ENCODE measurements at regions not wholly inside any gene's neighbourhood (a gene's known extent, or its start where the extent isn't known, plus 50 kb on each side); places are given as distances from the start of the nearest gene placed in this dataset.

DNA sequence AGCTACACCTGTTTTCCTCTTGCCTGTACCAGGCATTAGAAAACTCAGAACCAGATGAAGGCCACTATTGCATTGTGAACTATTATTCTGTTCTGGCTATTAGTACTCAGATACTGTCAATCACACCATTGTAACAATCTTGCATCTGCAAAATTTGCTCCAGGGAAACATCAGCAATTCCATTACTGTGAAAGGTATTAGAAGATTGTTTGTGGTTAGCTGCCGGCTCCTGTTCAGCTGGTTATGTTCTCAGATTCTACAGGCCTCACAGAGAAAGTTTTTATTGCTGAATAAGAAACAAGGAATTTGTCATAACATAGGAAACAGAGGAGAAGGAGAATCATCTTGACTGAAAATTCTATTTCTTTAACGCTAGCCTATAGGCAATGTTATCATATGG, 179.9 kb downstream of the PLOD2 start:
- no peak for DNase-seq

DNA sequence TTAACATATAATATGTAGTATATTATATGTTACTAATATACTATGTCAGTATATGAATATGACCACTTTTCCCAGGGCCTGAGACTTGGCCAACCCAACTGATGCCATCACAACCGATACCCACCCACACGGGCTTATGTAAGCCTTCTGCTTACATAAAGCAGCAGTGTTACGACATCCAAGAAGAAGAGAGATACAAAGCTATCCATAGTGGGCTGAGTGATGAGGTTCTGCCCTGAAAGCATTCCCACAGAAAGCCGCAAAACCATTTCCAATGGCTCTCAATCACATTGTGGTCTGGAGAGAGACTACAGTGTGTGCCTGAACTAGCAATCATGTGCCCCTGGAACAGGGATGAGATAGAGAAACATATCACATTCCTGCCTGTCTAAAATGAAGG, 177.9 kb downstream of the PLOD2 start:
- no peak for DNase-seq
